Stomach (tissue), 8 donors: ENCODE measurements at regions not wholly inside any gene's neighbourhood (a gene's known extent, or its start where the extent isn't known, plus 50 kb on each side); places are given as distances from the start of the nearest gene placed in this dataset.
A peak's percentile ranks its signal among the peaks of the same experiment; 100 is the strongest.

Experiments used
- DNase-seq, 2 donors: peaks; one replicate each; pipeline versions ENCODE4 v3.0.0 to v3.0.0-alpha.2; 2013 to 2019
- H3K27ac ChIP-seq, 5 donors: fragments of 200-600 bp in 4 of 5; sonication (generic) in 4 of 5; one replicate each; pipeline ENCODE4 v1.5.1; 2013 to 2019; ENCODE audit warnings: mild to moderate bottlenecking in 1 of 5, moderate library complexity in 1 of 5
- H3K27me3 ChIP-seq, 3 donors: fragments of 200-600 bp; sonication (generic); one replicate each; pipeline ENCODE4 v1.5.1; 2017 to 2019; ENCODE audit warnings: mixed run types in 1 of 3
- H3K36me3 ChIP-seq, 4 donors: fragments of 200-600 bp; sonication (generic); 1 replicate in 3 of 4; 2 replicates in 1 of 4; pipeline ENCODE4 v1.5.1; 2016 to 2019
- H3K4me1 ChIP-seq, 4 donors: fragments of 200-600 bp; sonication (generic); one replicate each; pipeline ENCODE4 v1.5.1; 2016 to 2019
- H3K4me3 ChIP-seq, 4 donors: fragments of 200-600 bp; sonication (generic) in 3 of 4; one replicate each; pipeline ENCODE4 v1.5.1; 2016 to 2019; ENCODE audit warnings: mild to moderate bottlenecking in 1 of 4
- H3K9me3 ChIP-seq, 4 donors: fragments of 200-600 bp; sonication (generic); one replicate each; pipeline ENCODE4 v1.5.1; 2016 to 2019
- CTCF ChIP-seq, 7 experiments: fragments of 450-650 bp in 4 of 7; fragments of 200-600 bp in 3 of 7; sonication (generic) in 3 of 7; IDR thresholded peaks; one replicate each; pipeline ENCODE4 v1.5.1; 2016 to 2019; ENCODE audit warnings: antibody characterized with exemption in 7 of 7, control low read depth in 2 of 7, mild to moderate bottlenecking in 1 of 7
- EP300 ChIP-seq: sonication (generic); formaldehyde crosslinking; IDR thresholded peaks from one replicate; pipeline ENCODE4 v1.6.1; 2017; ENCODE audit warnings: antibody characterized with exemption
- POLR2A ChIP-seq, 4 donors: fragments of 450-650 bp; IDR thresholded peaks; one replicate each; pipeline ENCODE4 v1.6.1; 2016; ENCODE audit warnings: antibody characterized with exemption in 4 of 4, control low read depth in 2 of 4, mild to moderate bottlenecking in 1 of 4, moderate library complexity in 1 of 4
- POLR2AphosphoS5 ChIP-seq, 3 donors: sonication (generic); formaldehyde crosslinking; IDR thresholded peaks; one replicate each; pipeline ENCODE4 v1.6.1; 2016; ENCODE audit warnings: antibody characterized with exemption in 3 of 3
- WGBS, 5 donors: extraction: QIAGEN DNeasy Blood & Tissue Kit in 3 of 5; methylation state at CpG; one replicate each; pipeline versions ENCODE4 v1.1.5 to v1.1.7; 2013 to 2018; 5-methylcytosine and 5-hydroxymethylcytosine counted together
- intact Hi-C: fragments of 100-400 bp; cut with DNase I; formaldehyde crosslinking; loops from one replicate; pipeline ENCODE4 v1.15.1; 2023; ENCODE audit warnings: low total_unique reads
- donor health status: healthy with polysubstance abuse.
- donor health status: Bipolar disorder and iron deficiency.
- donor health status: healthy.

- no peak for TF ChIP-seq CTCF (IDR thresholded peaks at IDR 0.05)
- TF ChIP-seq POLR2A (IDR thresholded peaks at IDR 0.05): no peak
- no peak for TF ChIP-seq EP300
- TF ChIP-seq POLR2AphosphoS5 (IDR thresholded peaks at IDR 0.05): no peak
- Histone ChIP-seq H3K27me3 (no peaks in the 10 kb centered on the region), H3K36me3 (no peaks in the 10 kb centered on the region), H3K9me3 (no peaks in the 10 kb centered on the region), H3K4me3 (no peak overlapping the region), H3K27ac (no peak overlapping the region), H3K4me1 (peaks cover 0 to 17% (median 4%) of the 10 kb centered on the region in 4 donors)
- intact Hi-C loops: loop anchor here (5.0 kb wide), 1 partner anchor 237 kb away; no protein-coding TSS in a partner anchor
- 49 to 74% (median 60%) methylated on average over 13 of the region's 13 CpGs for WGBS, 5 donors
- peak; percentile 54 to 60 for DNase-seq
Observed at GRCh38 chr6:53734473-53735299, 60.1 kb upstream of the LRRC1 start.

- intact Hi-C loops: loop anchor here (5.0 kb wide), 1 partner anchor 235 kb away; no protein-coding TSS in a partner anchor
- DNase-seq: no peak
- TF ChIP-seq CTCF (IDR thresholded peaks at IDR 0.05) (no peak), POLR2AphosphoS5 (IDR thresholded peaks at IDR 0.05) (no peak), EP300 (no peak), POLR2A (IDR thresholded peaks at IDR 0.05) (no peak)
- Histone ChIP-seq H3K27me3 (no peaks in the 10 kb centered on the region), H3K4me3 (no peak overlapping the region), H3K4me1 (peaks cover 0 to 31% (median 7%) of the 10 kb centered on the region in 4 donors), H3K36me3 (no peaks in the 10 kb centered on the region), H3K9me3 (no peaks in the 10 kb centered on the region), H3K27ac (no peak overlapping the region)
- WGBS, 5 donors: 67 to 78% (median 68%) methylated on average over 5 of the region's 5 CpGs
Observed at GRCh38 chr6:53731866-53732636, 62.8 kb upstream of the LRRC1 start.

- TF ChIP-seq EP300 (no peak), CTCF (IDR thresholded peaks at IDR 0.05) (no peak), POLR2AphosphoS5 (IDR thresholded peaks at IDR 0.05) (no peak), POLR2A (IDR thresholded peaks at IDR 0.05) (no peak)
- Histone ChIP-seq H3K27ac (no peak overlapping the region), H3K4me1 (peaks cover 0 to 36% (median 10%) of the 10 kb centered on the region in 4 donors), H3K27me3 (no peaks in the 10 kb centered on the region), H3K36me3 (no peaks in the 10 kb centered on the region), H3K9me3 (no peaks in the 10 kb centered on the region), H3K4me3 (no peak overlapping the region)
- intact Hi-C loops: loop anchor here (5.0 kb wide), 1 partner anchor 233 kb away; no protein-coding TSS in a partner anchor
- no peak for DNase-seq
Observed at GRCh38 chr6:53730767-53731166, 64.0 kb upstream of the LRRC1 start.

GRCh38 chr6:53728570-53729194, 63.1 kb upstream of the KLHL31 start:
- intact Hi-C loops: loop anchor here (10.0 kb wide), 1 partner anchor 74 kb away; no protein-coding TSS in a partner anchor
- H3K36me3 ChIP-seq: no peaks in the 10 kb centered on the region
- H3K9me3 ChIP-seq: no peaks in the 10 kb centered on the region
- peaks cover 0 to 35% (median 11%) of the 10 kb centered on the region in 4 donors for H3K4me1 ChIP-seq
- TF ChIP-seq POLR2AphosphoS5 (IDR thresholded peaks at IDR 0.05) (no peak), CTCF (IDR thresholded peaks at IDR 0.05) (peak in 5 of 7 experiments; percentile 72 to 90 (median 85))
- H3K27me3 ChIP-seq: no peaks in the 10 kb centered on the region
- H3K27ac ChIP-seq: no peak overlapping the region
- H3K4me3 ChIP-seq: no peak overlapping the region
- DNase-seq: peak; percentile 61 to 84
- WGBS, 5 donors: 28 to 34% (median 30%) methylated on average over 9 of the region's 9 CpGs
